CD4-positive, CD25-positive, alpha-beta regulatory T cell (primary cell): ENCODE measurements at regions not wholly inside any gene's neighbourhood (a gene's known extent, or its start where the extent isn't known, plus 50 kb on each side); places are given as distances from the start of the nearest gene placed in this dataset.

ENCODE experiments used
- ATAC-seq, 2 donors: fragments of 150-1000 bp; cut with Tn5 transposase; one replicate each; pipeline ENCODE4 v1.10.0; 2021; ENCODE audit warnings: low read depth in 2 of 2, moderate number of reproducible peaks in 2 of 2, moderate library complexity in 1 of 2
- DNase-seq, 3 donors: peaks; one replicate each; pipeline versions ENCODE4 v3.0.0 to v3.0.0-alpha.2; 2012 to 2022; ENCODE audit warnings: mixed read lengths in 1 of 3
- H3K27ac ChIP-seq: one replicate; pipeline ENCODE4 v1.7.0; 2013; ENCODE audit warnings: mild to moderate bottlenecking, low read length; ENCODE audit not compliant: insufficient read depth, poor library complexity, severe bottlenecking
- H3K27me3 ChIP-seq: one replicate; pipeline ENCODE4 v1.7.0; 2013; ENCODE audit warnings: low read length; ENCODE audit not compliant: control insufficient read depth, insufficient read depth
- H3K36me3 ChIP-seq: one replicate; pipeline ENCODE4 v1.7.0; 2013; ENCODE audit warnings: mild to moderate bottlenecking, low read length, moderate library complexity; ENCODE audit not compliant: control insufficient read depth, insufficient read depth
- H3K4me1 ChIP-seq: 2 replicates; pipeline ENCODE4 v1.7.0; 2013; ENCODE audit warnings: mild to moderate bottlenecking, low read length; ENCODE audit not compliant: insufficient read depth, control insufficient read depth, poor library complexity, severe bottlenecking
- H3K4me3 ChIP-seq: one replicate; pipeline ENCODE4 v1.7.0; 2013; ENCODE audit warnings: low read depth, mild to moderate bottlenecking, low read length, moderate library complexity
- H3K9me3 ChIP-seq, 2 experiments: 1 replicate in 1 of 2; 2 replicates in 1 of 2; pipeline ENCODE4 v1.7.0; 2013; ENCODE audit warnings: low read length in 2 of 2, mild to moderate bottlenecking in 1 of 2, moderate library complexity in 1 of 2; ENCODE audit not compliant: control insufficient read depth in 2 of 2
- H3K27ac Mint-ChIP-seq, 3 donors: one replicate each; pipeline ENCODE4 v1.8.0; 2020 to 2022; ENCODE audit warnings: mild to moderate bottlenecking in 3 of 3, mixed read lengths in 3 of 3, moderate library complexity in 2 of 3
- H3K27me3 Mint-ChIP-seq: one replicate; pipeline ENCODE4 v1.8.0; 2022; ENCODE audit warnings: mild to moderate bottlenecking, mixed read lengths
- H3K36me3 Mint-ChIP-seq: one replicate; pipeline ENCODE4 v1.8.0; 2020; ENCODE audit warnings: mixed read lengths
- H3K4me1 Mint-ChIP-seq, 4 donors: one replicate each; pipeline ENCODE4 v1.8.0; 2020 to 2022; ENCODE audit warnings: mixed read lengths in 4 of 4, mild to moderate bottlenecking in 1 of 4
- H3K4me3 Mint-ChIP-seq, 4 donors: one replicate each; pipeline ENCODE4 v1.8.0; 2020 to 2022; ENCODE audit warnings: mild to moderate bottlenecking in 4 of 4, mixed read lengths in 4 of 4, moderate library complexity in 3 of 4
- H3K9me3 Mint-ChIP-seq, 7 donors: one replicate each; pipeline ENCODE4 v1.8.0; 2020 to 2022; ENCODE audit warnings: mixed read lengths in 7 of 7, mild to moderate bottlenecking in 3 of 7, moderate library complexity in 2 of 7

DNA sequence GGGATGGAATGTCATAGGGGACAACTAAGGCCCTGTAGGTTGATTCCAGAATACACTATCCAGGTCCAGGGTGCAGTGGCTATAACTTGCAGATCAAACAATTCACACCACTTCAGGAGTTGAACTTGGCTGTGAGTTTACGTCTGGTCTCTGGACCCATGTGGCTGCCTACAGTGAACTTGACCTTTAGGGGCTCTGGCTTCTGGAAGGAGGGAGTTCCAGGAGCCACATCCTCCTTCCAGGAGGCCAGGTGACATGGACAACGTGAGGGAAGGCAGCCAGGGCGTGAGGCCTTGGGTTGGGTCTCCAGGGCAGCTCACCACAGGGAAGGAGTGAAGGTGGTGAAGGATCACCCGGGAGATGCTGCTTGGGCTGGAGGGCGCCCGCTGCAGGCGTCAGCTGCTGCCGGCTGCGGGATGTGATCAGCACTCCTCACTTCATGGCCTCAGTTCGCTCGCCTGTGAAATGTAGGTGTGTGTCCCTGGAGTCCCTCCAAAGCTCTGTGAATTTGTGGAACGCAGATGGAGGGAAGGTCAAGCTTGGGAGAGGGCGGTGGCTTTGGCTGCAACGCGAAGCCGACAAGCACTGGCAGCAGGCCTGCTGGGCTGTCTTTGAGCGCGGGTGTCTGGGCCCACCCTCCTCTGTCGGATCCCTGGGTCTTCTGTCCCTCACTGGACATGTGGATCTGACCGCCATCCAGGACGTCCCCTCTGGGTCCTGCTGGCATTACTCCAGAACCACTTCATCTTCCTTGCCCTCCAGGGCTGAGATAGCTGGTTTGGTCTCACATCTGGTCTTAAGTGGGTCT lies 146.5 kb downstream of the GLI2 start:
- Mint-ChIP-seq H3K27me3 (no peaks in the 10 kb centered on the region), H3K36me3 (no peaks in the 10 kb centered on the region), H3K4me1 (no peaks in the 10 kb centered on the region), H3K9me3 (no peaks in the 10 kb centered on the region), H3K4me3 (no peak overlapping the region), H3K27ac (no peak overlapping the region)
- DNase-seq (no peak), ATAC-seq (no peak)
- Histone ChIP-seq H3K4me3 (no peak overlapping the region), H3K27ac (no peak overlapping the region), H3K4me1 (no peaks in the 10 kb centered on the region), H3K27me3 (no peaks in the 10 kb centered on the region), H3K9me3 (no peaks in the 10 kb centered on the region), H3K36me3 (no peaks in the 10 kb centered on the region)

DNA sequence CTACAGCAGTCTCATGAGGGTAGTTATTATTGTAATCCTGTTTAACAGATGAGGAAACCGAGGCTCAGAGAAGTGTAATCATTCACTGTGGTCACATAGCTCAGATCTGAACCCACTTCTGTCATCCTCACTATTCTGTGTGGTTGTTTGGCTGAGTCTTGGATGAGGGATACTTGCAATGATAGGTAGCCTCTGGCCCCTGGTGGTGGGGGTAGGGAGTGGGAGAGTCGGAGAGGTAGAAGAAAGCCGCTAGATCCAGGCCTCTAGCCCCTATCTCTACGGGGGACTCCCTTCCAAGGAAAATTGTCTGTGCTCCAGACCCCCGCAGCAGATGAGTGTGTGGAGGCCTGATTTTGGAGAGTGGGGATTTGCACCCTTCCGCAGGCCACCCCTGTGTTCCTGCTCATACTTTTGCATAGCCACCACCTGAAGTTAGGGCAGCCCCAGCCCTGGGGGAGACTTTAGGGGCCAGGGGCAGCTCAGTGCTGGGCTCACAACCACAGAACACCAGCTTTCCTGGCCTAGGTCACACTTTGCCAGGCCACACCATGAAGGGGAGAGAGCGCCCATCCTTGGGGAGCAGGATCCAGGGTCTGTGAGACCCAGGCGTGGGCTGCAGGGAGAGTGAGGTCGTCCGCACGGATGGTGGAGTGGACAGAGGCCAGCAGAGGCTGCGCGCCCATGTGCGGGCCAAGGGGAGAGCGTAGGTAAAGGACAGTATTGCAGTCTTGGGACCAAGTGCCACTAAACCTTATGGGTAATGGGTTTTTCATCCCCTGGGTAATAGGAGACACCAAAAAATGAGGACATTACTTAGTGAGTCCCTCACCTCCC lies 148.2 kb downstream of the GLI2 start:
- H3K4me3 Mint-ChIP-seq = no peak overlapping the region
- no peak overlapping the region for H3K27ac ChIP-seq
- no peaks in the 10 kb centered on the region for H3K27me3 Mint-ChIP-seq
- H3K9me3 ChIP-seq = no peaks in the 10 kb centered on the region
- H3K4me1 Mint-ChIP-seq = no peaks in the 10 kb centered on the region
- no peaks in the 10 kb centered on the region for H3K36me3 ChIP-seq
- no peaks in the 10 kb centered on the region for H3K4me1 ChIP-seq
- ATAC-seq (no peak), DNase-seq (no peak)
- no peak overlapping the region for H3K27ac Mint-ChIP-seq
- no peaks in the 10 kb centered on the region for H3K36me3 Mint-ChIP-seq
- H3K4me3 ChIP-seq = no peak overlapping the region
- H3K9me3 Mint-ChIP-seq = no peaks in the 10 kb centered on the region
- no peaks in the 10 kb centered on the region for H3K27me3 ChIP-seq

DNA sequence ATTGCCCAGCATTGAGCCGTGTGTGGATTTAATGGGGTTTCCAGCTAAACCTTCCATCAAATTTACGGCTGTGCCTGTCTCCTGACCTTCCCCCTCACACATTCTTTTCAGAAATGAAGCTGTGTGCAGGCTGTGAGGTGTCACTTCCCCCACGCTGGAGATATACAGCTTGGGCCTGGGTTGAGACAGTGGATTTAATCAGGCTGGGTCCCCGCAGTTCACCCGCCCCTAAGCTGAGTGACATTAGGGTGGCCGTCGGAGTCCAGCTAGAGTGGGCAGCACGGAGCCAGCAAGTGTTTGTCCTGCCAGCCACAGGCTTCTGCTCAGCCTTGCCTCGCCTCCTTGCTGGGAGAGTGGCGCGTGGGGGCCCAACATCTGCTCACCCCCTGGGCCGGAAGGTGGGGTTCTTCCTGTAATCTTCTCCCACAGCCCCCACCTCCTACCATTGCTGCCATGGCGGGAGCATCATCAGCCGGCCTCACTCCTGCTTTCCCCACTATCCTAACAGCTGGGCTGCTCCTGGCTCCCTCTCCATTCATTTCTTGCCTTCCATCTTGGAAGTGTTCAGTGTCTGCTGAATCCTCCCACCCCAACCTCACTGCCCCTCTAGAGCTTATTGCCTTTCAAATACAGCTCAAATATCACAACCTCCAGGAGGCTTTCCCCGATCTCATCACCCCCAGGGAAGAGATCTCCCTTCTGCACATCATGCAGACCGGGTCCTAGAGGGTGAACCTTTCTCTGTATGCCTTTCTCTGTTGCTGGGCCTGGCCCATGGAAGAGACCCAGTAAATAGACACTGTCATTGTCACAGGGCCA lies 149.0 kb downstream of the GLI2 start:
- DNase-seq (no peak), ATAC-seq (no peak)
- Mint-ChIP-seq H3K4me3 (no peak overlapping the region), H3K27ac (peak overlapping the region in 1 of 3 donors; percentile 2), H3K36me3 (no peaks in the 10 kb centered on the region), H3K4me1 (no peaks in the 10 kb centered on the region), H3K9me3 (peaks cover 0 to 2% (median 0%) of the 10 kb centered on the region in 7 donors), H3K27me3 (no peaks in the 10 kb centered on the region)
- H3K27ac ChIP-seq = no peak overlapping the region
- no peaks in the 10 kb centered on the region for H3K4me1 ChIP-seq
- H3K27me3 ChIP-seq = no peaks in the 10 kb centered on the region
- no peak overlapping the region for H3K4me3 ChIP-seq
- no peaks in the 10 kb centered on the region for H3K36me3 ChIP-seq
- no peaks in the 10 kb centered on the region for H3K9me3 ChIP-seq

DNA sequence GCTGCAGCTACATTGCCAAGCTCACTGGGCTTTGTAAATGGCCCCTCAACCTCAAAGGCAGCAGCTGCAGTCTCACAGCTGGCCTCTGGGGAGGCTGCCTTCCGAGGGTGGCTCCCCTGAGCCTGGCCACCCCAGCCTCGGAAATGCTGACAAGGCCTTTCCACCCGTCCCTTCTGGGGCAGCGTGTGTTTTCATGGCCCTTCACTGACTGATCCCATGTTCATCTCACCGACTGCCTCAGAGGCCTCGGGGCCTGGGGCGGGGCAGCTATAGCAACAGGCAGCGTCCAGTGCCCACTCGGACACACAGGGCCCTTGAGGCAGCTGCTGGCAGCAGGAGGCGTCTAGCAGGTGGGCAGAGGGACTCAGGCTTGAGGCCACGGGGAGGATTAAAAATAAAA lies 149.7 kb downstream of the GLI2 start:
- Histone ChIP-seq H3K4me3 (no peak overlapping the region), H3K9me3 (no peaks in the 10 kb centered on the region), H3K36me3 (no peaks in the 10 kb centered on the region), H3K27ac (no peak overlapping the region), H3K4me1 (no peaks in the 10 kb centered on the region), H3K27me3 (no peaks in the 10 kb centered on the region)
- Mint-ChIP-seq H3K4me1 (no peaks in the 10 kb centered on the region), H3K27ac (no peak overlapping the region), H3K36me3 (no peaks in the 10 kb centered on the region), H3K9me3 (peaks cover 0 to 2% (median 0%) of the 10 kb centered on the region in 7 donors), H3K4me3 (no peak overlapping the region), H3K27me3 (no peaks in the 10 kb centered on the region)
- no peak for DNase-seq
- no peak for ATAC-seq

DNA sequence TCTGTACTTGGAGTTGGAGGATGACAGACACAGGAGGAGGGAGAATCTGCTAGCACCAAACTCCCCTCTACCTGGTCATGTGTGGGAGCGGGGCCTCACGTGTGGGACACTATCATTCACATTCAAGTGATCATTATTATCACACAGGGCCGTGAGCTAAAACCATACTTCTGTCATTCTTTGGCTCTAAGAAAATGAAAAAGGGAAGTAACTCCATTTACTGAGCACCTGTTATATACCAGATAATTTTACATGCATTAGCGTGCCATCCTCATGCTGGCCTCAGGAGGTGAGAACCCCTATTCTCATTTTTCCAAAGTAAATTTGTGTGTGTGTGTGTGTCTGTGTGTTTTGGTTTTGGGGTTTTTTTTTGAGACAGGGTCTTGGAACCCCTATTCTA lies 150.1 kb downstream of the GLI2 start:
- Histone ChIP-seq H3K27ac (no peak overlapping the region), H3K4me3 (no peak overlapping the region), H3K9me3 (no peaks in the 10 kb centered on the region), H3K27me3 (no peaks in the 10 kb centered on the region), H3K36me3 (no peaks in the 10 kb centered on the region), H3K4me1 (no peaks in the 10 kb centered on the region)
- DNase-seq (no peak), ATAC-seq (no peak)
- H3K4me1 Mint-ChIP-seq = no peaks in the 10 kb centered on the region
- no peaks in the 10 kb centered on the region for H3K27me3 Mint-ChIP-seq
- no peaks in the 10 kb centered on the region for H3K36me3 Mint-ChIP-seq
- H3K27ac Mint-ChIP-seq = no peak overlapping the region
- H3K9me3 Mint-ChIP-seq = peaks cover 0 to 2% (median 0%) of the 10 kb centered on the region in 7 donors
- H3K4me3 Mint-ChIP-seq = no peak overlapping the region

DNA sequence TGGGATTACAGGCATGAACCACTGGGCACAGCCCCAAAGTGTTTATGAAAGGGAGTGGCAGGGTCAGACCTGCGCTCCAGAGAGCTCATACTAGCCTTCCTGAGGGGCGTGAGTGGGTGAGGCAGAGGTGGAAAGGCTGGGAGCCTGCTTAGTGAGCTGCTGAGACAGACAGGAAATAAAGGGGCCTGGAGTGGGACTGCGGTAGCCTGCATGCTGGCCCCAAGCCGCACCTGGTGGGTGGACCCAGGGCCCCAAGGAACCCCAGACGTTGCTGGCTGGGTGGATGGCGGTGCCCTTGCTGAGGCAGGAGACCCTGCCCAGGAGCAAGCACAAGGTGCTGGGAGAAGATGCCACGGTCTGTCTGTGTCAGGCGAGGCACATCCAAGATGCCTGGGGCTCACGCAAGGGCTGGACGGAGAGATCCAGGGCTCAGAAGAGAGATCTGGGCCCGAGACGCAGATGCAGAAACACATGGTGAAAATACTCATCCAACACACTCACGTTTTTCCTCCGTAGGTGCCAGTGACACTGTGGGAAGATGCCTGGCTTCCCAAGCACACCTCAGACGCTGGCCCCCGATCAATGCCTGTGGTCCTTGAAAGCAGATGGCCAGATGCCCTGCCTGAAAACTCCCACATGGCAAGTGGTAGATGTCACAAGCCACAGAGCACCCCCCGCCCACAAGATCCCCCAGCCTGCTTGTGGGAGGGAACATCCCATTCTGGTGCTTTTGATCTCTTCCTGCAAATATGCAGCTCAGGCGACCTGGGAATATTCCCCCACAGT lies 151.1 kb downstream of the GLI2 start:
- Mint-ChIP-seq H3K27me3 (no peaks in the 10 kb centered on the region), H3K4me3 (no peak overlapping the region), H3K4me1 (no peaks in the 10 kb centered on the region), H3K36me3 (no peaks in the 10 kb centered on the region), H3K27ac (no peak overlapping the region), H3K9me3 (peaks cover 0 to 2% (median 0%) of the 10 kb centered on the region in 7 donors)
- no peak for ATAC-seq
- Histone ChIP-seq H3K9me3 (no peaks in the 10 kb centered on the region), H3K36me3 (no peaks in the 10 kb centered on the region), H3K4me1 (no peaks in the 10 kb centered on the region), H3K27me3 (no peaks in the 10 kb centered on the region), H3K27ac (no peak overlapping the region), H3K4me3 (no peak overlapping the region)
- no peak for DNase-seq

DNA sequence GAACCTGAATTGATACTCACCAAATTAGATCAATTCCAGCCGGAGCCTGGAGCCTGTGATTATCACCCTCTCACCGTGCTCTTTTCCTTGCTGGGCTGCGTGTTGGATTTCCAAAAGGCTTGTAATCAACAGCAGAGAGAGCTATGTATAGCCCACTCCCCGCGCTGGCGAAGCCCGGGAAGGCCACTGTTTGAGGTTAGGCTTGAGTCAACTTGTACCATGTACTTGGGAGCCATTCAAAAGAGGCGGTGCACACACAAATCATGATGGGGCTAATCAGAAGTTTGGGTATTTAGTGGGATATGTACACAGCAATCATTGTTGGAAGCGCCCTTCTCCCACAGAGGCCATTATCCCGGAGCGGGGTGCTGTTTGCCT lies 151.6 kb downstream of the GLI2 start:
- ATAC-seq = no peak
- Mint-ChIP-seq H3K4me3 (no peak overlapping the region), H3K36me3 (no peaks in the 10 kb centered on the region), H3K4me1 (no peaks in the 10 kb centered on the region), H3K9me3 (peaks cover 0 to 2% (median 0%) of the 10 kb centered on the region in 7 donors), H3K27me3 (no peaks in the 10 kb centered on the region), H3K27ac (no peak overlapping the region)
- no peaks in the 10 kb centered on the region for H3K36me3 ChIP-seq
- DNase-seq = no peak
- H3K9me3 ChIP-seq = no peaks in the 10 kb centered on the region
- H3K27me3 ChIP-seq = no peaks in the 10 kb centered on the region
- no peak overlapping the region for H3K4me3 ChIP-seq
- no peak overlapping the region for H3K27ac ChIP-seq
- no peaks in the 10 kb centered on the region for H3K4me1 ChIP-seq
